CD14-positive monocyte (primary cell): ENCODE measurements at regions not wholly inside any gene's neighbourhood (a gene's known extent, or its start where the extent isn't known, plus 50 kb on each side); places are given as distances from the start of the nearest gene placed in this dataset.

Experiments used
- DNase-seq, 3 donors: peaks; one replicate each; pipeline ENCODE4 v3.0.0-alpha.2; 2011 to 2022
- H2AFZ ChIP-seq: 2 replicates; pipeline ENCODE4 v1.6.0; 2012; ENCODE audit warnings: mild to moderate bottlenecking, low read depth, low read length, inconsistent platforms; ENCODE audit not compliant: insufficient read depth, poor library complexity, severe bottlenecking
- H3K27ac ChIP-seq, 2 donors: 1 replicate in 1 of 2; 2 replicates in 1 of 2; pipeline ENCODE4 v1.5.1; 2012 to 2013; ENCODE audit warnings: low read length in 2 of 2, control low read depth in 1 of 2, inconsistent platforms in 1 of 2, low read depth in 1 of 2, mild to moderate bottlenecking in 1 of 2
- H3K27me3 ChIP-seq, 2 donors: one replicate each; pipeline versions ENCODE4 v1.6.0 to v1.6.1; 2011 to 2013; ENCODE audit warnings: low read length in 2 of 2; ENCODE audit not compliant: control insufficient read depth in 2 of 2, insufficient read depth in 2 of 2
- H3K36me3 ChIP-seq, 2 donors: replicated peaks in 1 of 2; 1 replicate in 1 of 2; 2 replicates in 1 of 2; pipeline versions ENCODE4 v1.5.1 to v1.6.1; 2012 to 2013; ENCODE audit warnings: low read length in 2 of 2, control low read depth in 1 of 2, inconsistent platforms in 1 of 2, mild to moderate bottlenecking in 1 of 2; ENCODE audit not compliant: insufficient read depth in 2 of 2, control insufficient read depth in 1 of 2
- H3K4me1 ChIP-seq, 2 donors: 1 replicate in 1 of 2; 2 replicates in 1 of 2; pipeline versions ENCODE4 v1.5.1 to v1.6.1; 2012 to 2013; ENCODE audit warnings: low read length in 2 of 2, control low read depth in 1 of 2, inconsistent platforms in 1 of 2, mild to moderate bottlenecking in 1 of 2, moderate library complexity in 1 of 2; ENCODE audit not compliant: insufficient read depth in 2 of 2, control insufficient read depth in 1 of 2
- H3K4me2 ChIP-seq: replicated peaks from 2 replicates; pipeline ENCODE3; 2012; ENCODE audit warnings: low read length, moderate library complexity, mild to moderate bottlenecking; ENCODE audit not compliant: poor library complexity, severe bottlenecking; ENCODE audit errors: extremely low read depth
- H3K4me3 ChIP-seq, 3 experiments: fragments of 200-600 bp in 1 of 3; sonication (generic) in 1 of 3; replicated peaks in 1 of 3; 1 replicate in 2 of 3; 2 replicates in 1 of 3; pipeline ENCODE4 v1.5.1; 2011 to 2013; ENCODE audit warnings: low read length in 3 of 3, mild to moderate bottlenecking in 3 of 3, control low read depth in 2 of 3, low read depth in 2 of 3, inconsistent platforms in 1 of 3, moderate library complexity in 1 of 3
- H3K79me2 ChIP-seq: 2 replicates; pipeline ENCODE4 v1.6.0; 2012; ENCODE audit warnings: mild to moderate bottlenecking, control low read depth, inconsistent platforms, low read length, moderate library complexity; ENCODE audit not compliant: insufficient read depth
- H3K9ac ChIP-seq: 2 replicates; pipeline ENCODE4 v1.6.0; 2017; ENCODE audit warnings: low read length, mild to moderate bottlenecking; ENCODE audit not compliant: insufficient read depth, poor library complexity, severe bottlenecking
- H3K9me3 ChIP-seq, 2 donors: replicated peaks in 1 of 2; 1 replicate in 1 of 2; 2 replicates in 1 of 2; pipeline versions ENCODE4 v1.5.1 to v1.6.1; 2012 to 2013; ENCODE audit warnings: low read length in 2 of 2, control low read depth in 1 of 2; ENCODE audit not compliant: control insufficient read depth in 1 of 2, insufficient read depth in 1 of 2
- H4K20me1 ChIP-seq: 2 replicates; pipeline ENCODE4 v1.6.0; 2012; ENCODE audit warnings: mild to moderate bottlenecking, low read length, control low read depth, moderate library complexity; ENCODE audit not compliant: insufficient read depth
- H3K27ac Mint-ChIP-seq, 7 donors: one replicate each; pipeline ENCODE4 v1.8.0; 2020; ENCODE audit warnings: mild to moderate bottlenecking in 7 of 7, mixed read lengths in 7 of 7, moderate library complexity in 6 of 7, inconsistent platforms in 2 of 7
- H3K27me3 Mint-ChIP-seq, 3 donors: one replicate each; pipeline ENCODE4 v1.8.0; 2021 to 2022; ENCODE audit warnings: low read depth in 3 of 3, mild to moderate bottlenecking in 3 of 3, mixed read lengths in 3 of 3, moderate library complexity in 3 of 3, inconsistent platforms in 1 of 3
- H3K36me3 Mint-ChIP-seq, 2 donors: one replicate each; pipeline ENCODE4 v1.8.0; 2020; ENCODE audit warnings: mixed read lengths in 2 of 2, inconsistent platforms in 1 of 2, mild to moderate bottlenecking in 1 of 2
- H3K4me1 Mint-ChIP-seq: one replicate; pipeline ENCODE4 v1.8.0; 2020; ENCODE audit warnings: mild to moderate bottlenecking, mixed read lengths
- H3K4me3 Mint-ChIP-seq, 2 donors: one replicate each; pipeline ENCODE4 v1.8.0; 2020; ENCODE audit warnings: mild to moderate bottlenecking in 2 of 2, mixed read lengths in 2 of 2, moderate library complexity in 1 of 2
- H3K9me3 Mint-ChIP-seq, 7 donors: one replicate each; pipeline ENCODE4 v1.8.0; 2020 to 2022; ENCODE audit warnings: mixed read lengths in 7 of 7, mild to moderate bottlenecking in 6 of 7, moderate library complexity in 6 of 7, inconsistent platforms in 2 of 7
- WGBS: methylation state at CpG from one replicate; pipeline ENCODE4 v1.1.5; 2013; ENCODE audit warnings: missing lambda C conversion rate; ENCODE audit not compliant: insufficient coverage; 5-methylcytosine and 5-hydroxymethylcytosine counted together
- intact Hi-C, 2 donors: fragments of 100-400 bp; cut with micrococcal nuclease; formaldehyde crosslinking; loops; one replicate each; pipeline versions ENCODE4 v1.15.0 to v1.15.1; 2023
- TF ChIP-seq, protein P1 (sequence below): fragments of 200-600 bp; IDR thresholded peaks from one replicate; pipeline ENCODE4 v1.8.0; 2022; ENCODE audit warnings: antibody characterized with exemption, mild to moderate bottlenecking

GRCh38 chr9:11549311-11549794 lies 936.6 kb upstream of the PTPRD start:
- H3K9me3 Mint-ChIP-seq, result peaks cover 0 to 6% (median 2%) of the 10 kb centered on the region in 7 donors
- H3K36me3 ChIP-seq, result no peaks in the 10 kb centered on the region
- H3K27ac ChIP-seq, result no peak overlapping the region
- H3K9me3 ChIP-seq, result peaks cover 0 to 14% of the 10 kb centered on the region in 2 donors
- TF ChIP-seq, protein P1, sequence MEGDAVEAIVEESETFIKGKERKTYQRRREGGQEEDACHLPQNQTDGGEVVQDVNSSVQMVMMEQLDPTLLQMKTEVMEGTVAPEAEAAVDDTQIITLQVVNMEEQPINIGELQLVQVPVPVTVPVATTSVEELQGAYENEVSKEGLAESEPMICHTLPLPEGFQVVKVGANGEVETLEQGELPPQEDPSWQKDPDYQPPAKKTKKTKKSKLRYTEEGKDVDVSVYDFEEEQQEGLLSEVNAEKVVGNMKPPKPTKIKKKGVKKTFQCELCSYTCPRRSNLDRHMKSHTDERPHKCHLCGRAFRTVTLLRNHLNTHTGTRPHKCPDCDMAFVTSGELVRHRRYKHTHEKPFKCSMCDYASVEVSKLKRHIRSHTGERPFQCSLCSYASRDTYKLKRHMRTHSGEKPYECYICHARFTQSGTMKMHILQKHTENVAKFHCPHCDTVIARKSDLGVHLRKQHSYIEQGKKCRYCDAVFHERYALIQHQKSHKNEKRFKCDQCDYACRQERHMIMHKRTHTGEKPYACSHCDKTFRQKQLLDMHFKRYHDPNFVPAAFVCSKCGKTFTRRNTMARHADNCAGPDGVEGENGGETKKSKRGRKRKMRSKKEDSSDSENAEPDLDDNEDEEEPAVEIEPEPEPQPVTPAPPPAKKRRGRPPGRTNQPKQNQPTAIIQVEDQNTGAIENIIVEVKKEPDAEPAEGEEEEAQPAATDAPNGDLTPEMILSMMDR, result no peak
- no peaks in the 10 kb centered on the region for H3K27me3 Mint-ChIP-seq
- no peak overlapping the region for H3K4me2 ChIP-seq
- no peak overlapping the region for H3K4me3 Mint-ChIP-seq
- no peak overlapping the region for H3K9ac ChIP-seq
- no peaks in the 10 kb centered on the region for H3K4me1 Mint-ChIP-seq
- no peaks in the 10 kb centered on the region for H3K79me2 ChIP-seq
- no peak for DNase-seq
- H3K36me3 Mint-ChIP-seq, result no peaks in the 10 kb centered on the region
- WGBS, result 86% methylated on average over 7 of the region's 7 CpGs
- intact Hi-C loops, result no loop called here
- no peak overlapping the region for H2AFZ ChIP-seq
- no peak overlapping the region for H3K4me3 ChIP-seq
- H3K4me1 ChIP-seq, result no peaks in the 10 kb centered on the region
- no peaks in the 10 kb centered on the region for H3K27me3 ChIP-seq
- no peaks in the 10 kb centered on the region for H4K20me1 ChIP-seq
- H3K27ac Mint-ChIP-seq, result no peak overlapping the region

- Mint-ChIP-seq H3K36me3 (no peaks in the 10 kb centered on the region), H3K27ac (no peak overlapping the region), H3K27me3 (no peaks in the 10 kb centered on the region), H3K4me1 (no peaks in the 10 kb centered on the region), H3K9me3 (peaks cover 0 to 6% (median 0%) of the 10 kb centered on the region in 7 donors), H3K4me3 (no peak overlapping the region)
- no peak overlapping the region for H2AFZ ChIP-seq
- H3K4me2 ChIP-seq, result no peak overlapping the region
- no peaks in the 10 kb centered on the region for H3K79me2 ChIP-seq
- H3K36me3 ChIP-seq, result no peaks in the 10 kb centered on the region
- intact Hi-C loops, result no loop called here
- no peaks in the 10 kb centered on the region for H4K20me1 ChIP-seq
- no peak overlapping the region for H3K27ac ChIP-seq
- TF ChIP-seq, protein P1, result no peak
- no peaks in the 10 kb centered on the region for H3K27me3 ChIP-seq
- H3K9me3 ChIP-seq, result peaks cover 0 to 14% of the 10 kb centered on the region in 2 donors
- H3K4me1 ChIP-seq, result no peaks in the 10 kb centered on the region
- no peak overlapping the region for H3K9ac ChIP-seq
- no peak for DNase-seq
- H3K4me3 ChIP-seq, result no peak overlapping the region
Measured at GRCh38 chr9:11551106-11551505, 938.3 kb upstream of the PTPRD start.
